HG03378 (cell line): ENCODE measurements at regions not wholly inside any gene's neighbourhood (a gene's known extent, or its start where the extent isn't known, plus 50 kb on each side); places are given as distances from the start of the nearest gene placed in this dataset.

ENCODE experiments used
- ATAC-seq: cut with Tn5 transposase; IDR thresholded peaks from one replicate; pipeline ENCODE4 v1.9.1; 2021; ENCODE audit warnings: mild to moderate bottlenecking, moderate library complexity; ENCODE audit not compliant: unreplicated experiment

DNA sequence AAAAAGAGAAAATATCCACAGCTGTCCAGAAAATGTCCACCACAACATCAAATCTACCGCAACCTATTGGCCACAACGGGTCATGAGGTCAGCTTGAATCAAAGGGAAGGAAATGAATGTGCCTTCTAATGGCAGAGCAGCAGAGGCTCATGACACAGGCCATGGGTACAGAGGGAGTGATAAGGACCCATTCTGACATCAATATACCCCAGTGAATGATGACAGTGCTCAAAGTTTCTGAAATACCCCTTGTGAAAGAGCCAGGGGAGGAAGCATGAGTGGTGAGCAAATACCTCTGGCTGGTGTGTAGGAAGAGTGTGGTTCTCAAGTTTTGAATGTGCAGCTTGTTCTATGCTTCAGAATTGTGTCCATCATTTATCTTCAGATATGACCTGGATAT is 348.2 kb downstream of the IRX1 start:
- ATAC-seq: no peak

DNA sequence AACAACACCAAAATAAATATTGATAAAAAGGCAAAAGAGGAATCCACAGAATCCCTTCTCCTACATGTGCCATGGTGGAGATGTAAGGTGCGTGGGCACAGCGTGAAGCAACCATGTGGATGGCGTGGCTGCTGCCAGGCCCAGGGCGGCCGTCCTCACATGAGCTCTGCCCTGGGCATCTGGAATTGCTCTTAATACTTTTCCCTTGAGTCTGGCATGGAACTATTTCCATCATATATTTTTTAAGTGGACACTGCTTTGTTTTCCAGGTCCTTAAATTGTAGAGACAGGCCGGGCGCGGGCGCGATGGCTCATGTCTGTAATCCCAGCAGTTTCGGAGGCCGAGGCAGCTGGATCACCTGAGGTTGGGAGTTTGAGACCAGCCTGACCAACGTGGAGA is 349.3 kb downstream of the IRX1 start:
- ATAC-seq: no peak

DNA sequence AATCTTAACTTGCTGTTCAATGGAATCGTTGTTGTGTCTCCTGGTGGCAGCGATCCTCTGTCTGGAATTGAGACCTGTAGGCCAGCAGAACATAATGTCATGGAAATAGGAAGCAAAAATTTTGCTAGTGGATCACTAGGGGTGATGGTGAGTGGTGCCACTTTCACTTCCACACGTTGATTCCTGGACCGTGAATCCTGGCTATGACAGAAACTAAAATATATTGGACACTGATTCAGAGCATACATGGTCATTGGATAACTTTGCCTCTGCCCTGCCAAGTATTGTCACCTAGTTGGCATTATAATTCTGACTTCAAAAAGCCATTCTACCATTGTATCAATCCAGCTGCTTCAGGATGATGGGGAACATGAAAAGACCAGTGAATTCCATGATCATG is 353.2 kb downstream of the IRX1 start:
- ATAC-seq: no peak

DNA sequence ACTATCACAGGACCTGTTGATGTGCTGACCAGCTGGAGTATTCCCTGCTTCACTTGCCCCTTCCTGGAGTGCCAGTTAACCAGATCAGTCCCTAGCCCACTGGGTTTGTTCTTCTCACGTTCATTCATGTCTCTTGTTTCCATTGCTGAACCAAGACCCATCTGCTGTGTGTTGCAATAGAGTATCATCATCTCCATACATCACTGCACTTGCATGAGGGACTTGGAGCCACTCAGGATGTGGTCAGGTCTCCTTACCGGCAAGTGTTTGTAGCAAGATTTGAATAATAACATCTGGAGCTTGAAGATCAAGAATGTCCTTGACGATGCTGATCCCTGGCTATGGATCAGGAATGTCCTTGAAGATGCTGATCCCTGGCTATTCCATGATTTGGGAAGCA is 358.6 kb downstream of the IRX1 start:
- no peak for ATAC-seq

DNA sequence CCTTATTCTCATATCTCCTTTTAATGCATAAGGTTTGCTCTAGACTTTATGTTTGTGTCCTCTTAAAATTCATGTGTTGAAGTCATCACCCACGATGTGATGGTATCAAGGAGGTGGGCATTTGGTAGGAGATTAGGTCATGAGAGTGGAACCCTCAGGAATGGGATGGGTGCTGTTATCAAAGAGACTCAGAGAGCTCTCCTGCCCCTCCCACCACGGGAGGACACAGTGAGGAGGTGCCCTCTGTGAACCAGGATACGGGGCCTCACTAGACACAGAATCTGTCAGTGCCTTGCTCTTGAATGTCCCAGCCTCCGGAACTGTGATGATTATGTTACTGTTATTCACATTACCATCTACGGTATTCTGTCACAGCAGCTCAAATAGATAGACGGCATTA is 359.0 kb downstream of the IRX1 start:
- ATAC-seq: no peak

DNA sequence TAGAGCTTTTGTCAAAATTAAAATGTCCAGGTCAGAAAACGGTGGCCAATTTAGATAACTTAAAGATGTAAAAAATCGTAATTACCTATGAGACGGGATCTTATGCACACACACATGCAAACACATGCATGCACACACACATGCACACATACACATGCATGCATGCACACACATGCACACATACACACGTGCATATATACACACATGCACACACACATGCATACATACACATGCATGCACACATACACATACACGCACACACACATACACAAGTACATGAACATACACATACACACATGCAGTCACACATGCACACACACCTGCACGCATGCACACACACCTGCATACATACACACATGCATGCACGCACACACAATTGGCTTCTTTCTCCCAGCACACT is 362.0 kb downstream of the IRX1 start:
- no peak for ATAC-seq

DNA sequence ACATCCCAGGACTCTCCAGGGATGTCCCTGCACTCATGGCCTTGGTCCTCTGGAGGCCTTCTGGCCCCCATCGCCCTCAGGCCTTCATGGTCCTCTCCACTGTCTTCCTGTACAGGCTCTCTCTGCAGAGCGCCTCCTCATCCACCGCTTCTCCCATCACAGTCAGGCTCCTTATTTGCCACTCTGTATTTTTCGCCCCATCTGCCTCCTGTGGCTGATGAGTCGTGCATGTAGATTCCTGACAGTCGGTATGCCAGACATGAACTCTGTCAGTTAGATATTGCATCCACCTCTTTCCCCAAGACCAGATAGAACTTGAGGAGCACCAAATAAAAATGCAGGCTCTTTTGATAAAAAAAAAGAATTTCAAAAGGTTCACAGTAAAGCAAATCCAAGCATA is 362.8 kb downstream of the IRX1 start:
- no peak for ATAC-seq

DNA sequence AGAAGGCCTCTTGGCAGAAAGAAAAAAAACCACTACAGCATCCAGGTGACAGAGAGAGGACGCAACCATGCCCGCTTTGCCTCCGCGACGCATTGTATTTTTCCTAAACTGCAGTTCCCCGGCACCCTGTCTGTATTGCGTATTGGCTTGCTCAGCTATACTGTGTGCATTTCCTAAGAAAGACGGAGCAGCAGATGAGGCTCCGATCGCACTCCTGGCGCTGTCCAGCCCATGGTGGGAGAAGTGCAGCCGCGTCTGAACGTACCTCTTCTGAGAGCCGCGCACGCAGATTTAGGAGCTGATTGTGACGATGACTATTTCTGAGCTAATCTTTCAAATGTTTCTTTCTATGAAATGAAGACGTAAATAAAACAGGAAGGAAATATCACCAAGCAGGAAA is 366.5 kb downstream of the IRX1 start:
- no peak for ATAC-seq

DNA sequence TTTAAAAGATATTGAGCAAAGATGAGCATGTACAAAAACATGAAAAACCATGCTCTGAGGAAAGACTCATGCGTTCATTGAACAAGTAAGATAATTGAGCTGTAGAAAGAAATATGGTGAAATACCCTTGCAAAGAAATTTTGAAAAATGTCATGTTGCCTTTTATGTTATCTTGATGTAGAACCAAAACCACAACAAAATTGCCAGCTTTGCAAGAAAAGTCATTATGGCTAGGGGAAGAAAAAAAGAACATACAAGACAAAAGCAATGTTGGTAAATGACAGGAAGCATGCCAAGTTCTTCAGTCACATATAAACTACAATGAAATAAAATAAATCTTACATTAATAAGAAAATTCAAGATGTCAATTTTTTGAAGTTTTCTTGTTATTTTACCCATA is 368.0 kb downstream of the IRX1 start:
- no peak for ATAC-seq

DNA sequence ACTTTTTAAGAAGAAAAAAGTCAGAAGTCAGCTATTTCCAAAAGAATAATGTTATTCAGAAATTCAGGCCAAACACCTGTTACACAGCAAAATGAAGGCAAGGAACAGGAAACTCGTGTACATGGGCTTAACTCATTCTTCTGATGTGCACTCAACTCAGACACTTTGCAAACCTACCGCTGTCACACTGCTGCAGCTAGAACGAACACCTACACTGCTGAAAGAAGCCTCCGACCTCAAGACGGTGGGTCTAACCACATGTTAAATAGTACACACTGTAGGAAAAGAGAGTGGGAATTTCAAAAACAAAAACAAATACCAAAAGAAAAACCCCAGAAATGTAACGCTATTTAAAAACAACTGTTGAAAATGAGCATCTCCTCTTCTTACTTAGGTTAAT is 384.5 kb downstream of the IRX1 start:
- ATAC-seq: no peak

DNA sequence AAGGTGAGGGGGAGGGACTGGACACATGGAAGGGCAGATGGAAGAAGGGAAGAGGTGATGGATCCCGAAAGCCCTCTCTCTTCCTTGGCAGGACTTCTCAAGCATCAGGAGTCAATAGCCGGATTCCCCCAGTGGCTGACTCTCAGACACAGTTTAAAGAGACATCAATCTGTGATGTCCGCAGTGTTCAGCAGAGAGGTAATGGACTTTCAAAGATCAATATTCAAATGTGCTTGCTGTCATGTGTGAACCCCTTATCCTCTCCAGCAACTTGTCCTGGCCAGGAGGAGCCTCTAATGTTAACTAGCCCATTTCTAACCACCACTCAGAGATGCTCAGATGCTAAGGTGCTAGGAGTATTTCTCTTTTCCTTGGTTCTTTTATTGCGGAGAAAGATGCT is 392.2 kb downstream of the IRX1 start:
- ATAC-seq: no peak

DNA sequence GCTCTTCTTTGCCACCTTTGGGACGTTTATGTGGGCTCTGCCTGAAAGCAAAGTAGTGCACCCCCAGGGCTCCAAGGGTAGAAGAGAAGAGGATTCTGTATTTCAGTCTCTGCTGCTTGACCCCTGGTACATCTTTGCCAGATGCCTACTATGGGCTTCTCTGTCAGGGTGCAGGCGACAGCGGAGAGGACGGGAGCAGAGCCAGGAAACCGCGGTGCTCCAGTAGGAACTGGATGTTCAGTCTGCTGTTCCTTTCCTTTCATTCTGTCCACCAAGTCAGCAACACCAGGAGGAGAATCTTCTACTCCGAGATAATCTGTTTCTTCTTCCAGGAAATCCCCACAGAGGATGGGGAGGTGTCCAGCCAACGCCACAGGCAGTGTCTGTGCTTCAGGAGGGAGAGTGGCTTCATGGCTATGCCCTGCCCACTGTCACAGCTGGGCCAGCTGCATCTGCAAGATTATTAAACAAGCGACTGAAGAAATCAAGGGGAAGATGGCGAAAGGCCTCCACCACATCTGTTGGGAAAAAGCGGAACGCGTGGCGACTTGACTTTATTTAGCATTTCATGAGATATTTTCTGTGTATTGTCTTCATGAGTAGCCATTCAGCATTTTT is 398.3 kb downstream of the IRX1 start:
- no peak for ATAC-seq

DNA sequence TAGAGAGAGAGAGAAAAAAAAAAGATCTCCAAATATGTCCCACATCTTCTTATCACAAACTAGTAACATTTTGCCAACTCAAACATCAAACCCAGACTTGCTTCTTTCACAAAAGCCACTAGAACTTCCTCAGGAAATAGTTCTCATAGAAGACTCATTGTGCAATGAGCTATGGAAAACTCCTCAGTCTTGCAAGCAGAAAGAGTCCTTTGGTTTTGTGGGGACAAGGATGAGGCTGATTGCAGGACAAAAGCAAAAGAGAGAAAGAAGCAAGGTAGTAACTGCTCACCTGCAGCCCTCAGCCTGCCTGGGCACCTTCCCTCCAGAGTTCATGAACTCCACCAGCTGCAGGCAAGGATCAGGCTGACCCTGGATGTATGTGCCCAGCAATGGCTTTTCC is 399.0 kb downstream of the IRX1 start:
- no peak for ATAC-seq

DNA sequence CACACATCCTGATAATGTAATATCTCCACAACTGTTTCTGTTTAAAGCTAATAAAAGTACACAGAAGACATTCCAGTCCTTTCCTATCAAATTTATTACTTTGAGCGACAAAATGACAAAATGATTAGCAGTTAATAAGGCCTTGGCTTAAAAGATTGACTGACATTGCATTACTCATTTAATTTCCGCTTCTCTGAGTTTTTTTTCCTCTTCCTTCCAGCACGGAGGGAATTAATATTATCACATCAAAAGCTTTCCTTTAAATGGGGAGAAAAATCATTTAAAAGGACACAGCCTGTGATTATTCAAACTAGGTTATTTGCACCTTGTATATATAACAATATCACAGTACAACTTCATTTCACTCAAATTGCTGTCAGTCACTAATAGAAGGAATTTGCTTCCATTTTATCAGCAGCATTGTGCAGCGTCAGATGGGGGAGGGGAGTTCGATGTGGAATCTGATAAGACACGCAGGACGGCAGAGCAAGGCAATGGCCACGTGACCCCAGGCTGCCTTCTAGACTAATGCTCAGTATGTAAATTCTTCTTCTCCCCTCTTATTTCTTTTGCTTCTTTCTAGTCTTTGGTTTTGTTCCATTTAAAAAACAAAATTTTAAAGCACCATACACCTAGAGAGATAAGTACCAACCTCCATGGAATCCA is 400.5 kb downstream of the IRX1 start:
- no peak for ATAC-seq

DNA sequence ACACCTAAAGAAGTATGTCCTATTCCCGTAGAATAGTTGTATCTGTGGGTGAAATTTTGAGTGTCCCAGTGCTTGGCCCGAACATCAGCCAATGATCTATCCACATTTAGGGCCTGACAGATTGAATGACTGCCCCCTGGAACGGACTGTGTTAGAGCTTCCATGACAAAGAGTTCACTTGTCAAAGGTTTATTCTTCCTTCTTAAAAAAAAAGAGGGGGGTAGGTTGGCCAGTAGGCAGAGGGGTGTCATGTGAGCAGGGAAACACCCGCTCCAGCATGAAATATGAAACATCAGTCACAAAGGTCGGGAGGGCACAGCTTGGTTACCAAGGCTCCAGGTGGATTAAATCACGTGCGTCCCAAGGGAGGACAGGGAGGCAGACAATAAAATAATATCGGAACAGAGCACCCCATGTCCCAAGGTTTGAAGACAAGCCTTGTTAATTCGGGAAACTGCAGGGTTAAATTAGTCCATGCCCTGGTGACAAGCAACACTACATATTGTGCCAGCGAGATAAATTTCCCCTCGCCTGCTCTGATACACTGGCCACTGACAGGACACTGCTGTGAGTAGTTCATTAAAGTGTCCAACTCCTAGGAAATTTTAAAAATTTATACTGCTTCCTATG is 401.2 kb downstream of the IRX1 start:
- no peak for ATAC-seq

DNA sequence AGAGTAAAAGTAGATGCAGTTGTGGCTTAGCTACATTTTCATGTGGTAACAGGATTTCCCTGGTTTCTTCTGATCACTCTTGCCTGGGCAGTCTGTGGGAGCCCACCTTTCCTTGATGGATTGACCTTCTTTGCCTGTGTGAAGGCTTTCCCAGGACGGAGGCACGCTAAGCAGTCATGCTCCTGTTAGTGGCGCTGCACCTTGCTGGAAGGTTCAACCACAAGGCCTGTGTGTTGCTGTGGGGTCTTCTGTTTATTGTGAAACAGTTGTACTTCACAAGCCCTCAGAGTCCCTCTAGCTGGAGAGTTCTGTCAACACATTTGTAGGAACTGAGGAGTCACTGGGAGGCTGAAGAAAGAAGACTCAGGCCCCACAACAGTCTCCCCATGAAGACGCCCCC is 402.0 kb downstream of the IRX1 start:
- ATAC-seq: no peak

DNA sequence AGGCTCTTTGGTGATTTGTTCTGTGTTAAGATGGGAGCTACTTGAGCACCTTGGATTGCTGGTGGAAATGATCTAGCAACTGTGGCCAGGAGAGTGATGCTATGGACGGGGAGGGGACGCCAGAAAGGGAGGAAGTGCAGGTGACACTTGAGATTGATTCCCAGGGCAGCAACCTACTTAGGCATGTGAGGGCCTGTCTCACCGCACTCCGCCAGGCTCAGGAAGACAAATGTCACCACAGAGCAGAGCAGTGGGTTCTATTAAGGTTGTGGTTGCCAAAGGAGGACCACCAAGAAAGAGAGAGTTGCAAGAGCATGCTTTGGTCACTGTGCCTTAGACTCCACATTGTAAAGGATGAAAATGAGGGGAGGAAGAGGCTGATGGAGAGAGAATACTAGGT is 404.3 kb downstream of the IRX1 start:
- ATAC-seq: no peak

DNA sequence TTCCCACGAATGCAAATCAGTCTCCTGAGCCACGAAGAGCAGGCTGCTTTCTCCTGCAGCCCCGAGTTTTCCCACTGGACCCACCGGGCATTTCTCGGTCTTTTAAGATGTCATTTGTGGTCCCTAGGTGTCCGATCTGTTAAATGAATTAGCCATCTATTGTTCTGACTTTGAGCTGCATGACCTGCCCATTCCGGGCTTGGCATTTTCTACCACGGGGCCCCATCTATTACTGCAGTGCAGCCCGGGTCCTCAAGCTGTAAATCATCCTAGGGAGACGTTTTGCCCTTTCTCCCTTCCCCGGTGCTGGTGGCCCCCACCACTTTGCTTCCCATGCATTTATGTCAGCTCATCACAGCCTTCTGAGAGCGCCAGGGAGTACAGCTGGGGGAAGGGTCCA is 405.4 kb downstream of the IRX1 start:
- ATAC-seq: no peak

DNA sequence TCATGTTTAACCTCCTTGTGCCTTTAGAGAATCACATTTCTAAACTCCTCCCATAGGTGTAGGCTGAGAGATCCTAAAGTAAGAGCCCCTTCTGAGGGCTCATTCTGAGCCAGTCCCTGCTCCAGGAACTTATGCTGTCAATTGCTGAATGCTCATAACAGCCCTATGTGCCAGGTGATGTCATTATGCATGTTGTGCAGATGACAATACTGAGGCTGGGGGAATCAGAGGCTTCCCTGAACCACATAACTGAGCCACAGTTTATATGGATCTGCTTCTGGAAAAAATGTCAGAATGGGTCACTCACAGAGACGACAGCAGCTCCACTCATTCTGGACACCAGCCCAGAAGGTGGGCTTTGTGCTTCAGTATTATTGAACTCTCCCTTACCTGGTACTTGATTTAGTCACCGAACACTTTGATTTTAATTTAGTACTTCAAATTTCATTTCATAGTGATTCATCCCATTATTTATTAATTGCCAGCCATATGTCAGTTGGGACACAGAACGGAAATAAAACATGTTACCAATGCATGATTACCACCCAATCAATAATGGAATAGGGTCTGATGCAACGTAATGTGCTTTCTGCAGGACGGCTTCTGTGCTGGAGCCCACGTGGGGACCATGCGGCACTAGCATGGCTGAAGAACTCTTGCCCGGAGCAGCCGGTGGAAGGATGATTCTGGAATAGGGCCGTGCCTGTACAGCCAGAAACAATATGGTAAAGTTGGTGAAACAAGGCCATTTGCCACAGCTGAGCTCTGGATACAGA is 406.3 kb downstream of the IRX1 start:
- ATAC-seq: no peak

DNA sequence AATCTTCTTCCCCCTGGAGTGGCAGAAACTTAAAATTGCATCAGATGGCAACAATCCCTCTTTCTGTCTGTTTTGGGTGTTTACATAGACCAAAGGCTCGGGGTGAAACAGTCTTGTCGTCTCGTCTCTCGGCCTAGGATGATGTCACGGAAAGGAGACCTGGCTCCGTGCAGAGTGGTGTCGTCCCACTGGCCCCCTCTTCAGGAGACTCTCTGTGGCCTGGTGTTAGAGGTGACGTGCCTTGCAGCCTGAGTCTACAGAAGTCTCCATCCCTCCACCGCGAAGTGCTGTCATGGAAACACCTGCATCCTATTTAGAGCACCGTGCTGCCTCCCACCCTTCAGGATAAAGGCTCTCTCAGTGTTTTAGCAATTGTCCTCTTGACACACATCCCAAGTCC is 409.7 kb downstream of the IRX1 start:
- no peak for ATAC-seq

DNA sequence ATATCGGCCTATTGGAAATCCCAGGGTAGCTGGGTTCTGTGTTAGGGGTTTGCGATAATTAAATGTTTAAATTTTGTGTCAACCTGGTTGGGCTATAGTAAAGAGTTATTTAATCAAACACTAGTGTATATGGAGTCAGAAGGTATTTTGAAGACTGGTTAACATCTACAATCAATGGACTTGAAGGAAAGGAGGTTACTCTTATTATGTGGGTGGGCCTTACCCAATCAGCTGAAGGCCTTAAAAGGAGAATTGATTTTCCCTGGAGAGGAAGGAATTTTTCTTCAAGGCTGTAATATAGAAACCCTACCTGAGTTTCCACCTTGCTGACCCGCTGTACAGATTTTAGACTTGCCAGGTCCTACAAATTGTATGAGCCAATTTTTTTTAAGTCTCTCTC is 411.4 kb downstream of the IRX1 start:
- no peak for ATAC-seq

DNA sequence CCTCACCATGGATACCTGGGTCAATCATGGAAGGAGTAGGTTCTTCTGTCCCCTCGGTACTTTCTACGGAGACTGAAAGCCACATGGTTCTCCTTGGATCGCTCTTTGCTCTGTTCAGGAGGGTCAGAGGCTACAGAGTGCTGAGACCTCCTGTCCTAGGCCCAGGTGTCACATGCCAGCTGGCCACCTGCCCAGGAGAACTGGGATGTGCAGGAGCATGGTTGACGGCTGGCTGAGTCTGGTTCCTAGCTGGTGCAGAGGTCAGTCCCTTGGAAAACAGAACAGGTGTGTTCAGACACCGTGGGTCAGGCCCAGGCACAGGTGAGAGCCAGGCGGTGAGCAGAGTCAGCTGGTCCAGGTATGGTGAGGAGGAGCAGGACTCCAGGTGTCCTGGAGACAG is 416.3 kb downstream of the IRX1 start:
- no peak for ATAC-seq
